PFSK-1 (cell line): ENCODE measurements at regions not wholly inside any gene's neighbourhood (a gene's known extent, or its start where the extent isn't known, plus 50 kb on each side); places are given as distances from the start of the nearest gene placed in this dataset.

Experiments
- FOXP2 ChIP-seq: optimal IDR thresholded peaks from 2 replicates; pipeline ENCODE3; 2011; ENCODE audit warnings: borderline replicate concordance, control low read depth, inconsistent platforms; ENCODE audit not compliant: insufficient read depth; ENCODE audit errors: extremely low read length, extremely low read depth
- POLR2AphosphoS5 ChIP-seq: IDR thresholded peaks from 2 replicates; pipeline ENCODE4 v1.6.1; 2012; ENCODE audit warnings: low read depth, mild to moderate bottlenecking, control low read depth, low read length, moderate library complexity
- REST ChIP-seq, 2 experiments: IDR thresholded peaks; 2 replicates each; pipeline versions ENCODE4 v1.6.1 to v1.8.0; 2011 to 2012; ENCODE audit warnings: low read depth in 2 of 2, low read length in 2 of 2, control low read depth in 1 of 2, inconsistent platforms in 1 of 2, mild to moderate bottlenecking in 1 of 2, moderate library complexity in 1 of 2; ENCODE audit not compliant: insufficient read depth in 1 of 2
- SIN3A ChIP-seq: IDR thresholded peaks from 2 replicates; pipeline ENCODE4 v1.6.1; 2012; ENCODE audit warnings: mild to moderate bottlenecking, low read length, moderate library complexity, borderline replicate concordance; ENCODE audit not compliant: insufficient read depth
- TAF1 ChIP-seq: IDR thresholded peaks from 2 replicates; pipeline ENCODE4 v1.6.1; 2012; ENCODE audit warnings: low read length, control low read depth, borderline replicate concordance; ENCODE audit not compliant: insufficient read depth

DNA sequence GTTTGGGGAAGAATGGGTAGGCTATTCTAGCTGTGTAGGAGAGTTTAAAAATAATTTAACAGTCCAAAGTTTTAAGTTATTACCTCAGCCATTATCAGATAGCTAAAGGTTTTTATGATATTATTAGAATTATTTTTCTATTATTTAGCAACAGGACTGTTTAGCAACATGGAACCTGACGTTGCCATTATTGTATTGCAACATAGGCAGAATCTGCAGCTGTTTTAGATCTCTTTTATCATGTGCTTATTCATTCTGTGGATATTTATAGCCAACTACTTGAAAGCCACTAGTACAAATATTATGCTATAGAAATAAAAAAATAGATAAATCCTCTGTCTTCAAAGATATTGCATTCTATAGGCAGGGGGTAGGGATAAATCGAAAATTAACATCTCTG, 382.0 kb upstream of the TRAM1L1 start:
- TF ChIP-seq REST (IDR thresholded peaks at IDR 0.05; ENCODE audit: insufficient read depth in 1 of 2, low read depth in 2 of 2, low read length in 2 of 2) (no peak), SIN3A (no peak), FOXP2 (no peak), POLR2AphosphoS5 (no peak), TAF1 (no peak)

DNA sequence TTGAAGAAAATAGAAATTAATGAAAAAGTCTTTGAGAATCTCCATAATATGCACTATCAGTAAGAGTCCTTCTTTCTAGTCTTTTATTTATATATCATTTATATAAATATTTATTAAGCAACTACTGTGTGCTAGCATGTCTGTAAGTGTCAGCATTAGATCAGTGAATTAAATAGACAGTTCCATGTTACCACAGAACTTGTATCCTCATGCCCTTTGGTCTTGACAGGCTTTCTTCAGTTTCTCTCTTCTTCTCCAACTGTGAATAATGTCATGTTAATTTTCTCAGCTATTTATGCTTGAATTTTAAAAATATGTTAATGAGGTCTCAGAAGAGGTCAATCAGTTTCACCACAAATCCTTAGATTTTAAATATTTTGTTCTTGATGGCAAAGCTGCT, 389.6 kb upstream of the TRAM1L1 start:
- no peak for TF ChIP-seq TAF1

- TF ChIP-seq SIN3A (no peak), REST (IDR thresholded peaks at IDR 0.05; ENCODE audit: insufficient read depth in 1 of 2, low read depth in 2 of 2, low read length in 2 of 2) (no peak), FOXP2 (no peak), TAF1 (no peak), POLR2AphosphoS5 (no peak)
Measured at GRCh38 chr4:117477925-117478324, 392.5 kb upstream of the TRAM1L1 start.

DNA sequence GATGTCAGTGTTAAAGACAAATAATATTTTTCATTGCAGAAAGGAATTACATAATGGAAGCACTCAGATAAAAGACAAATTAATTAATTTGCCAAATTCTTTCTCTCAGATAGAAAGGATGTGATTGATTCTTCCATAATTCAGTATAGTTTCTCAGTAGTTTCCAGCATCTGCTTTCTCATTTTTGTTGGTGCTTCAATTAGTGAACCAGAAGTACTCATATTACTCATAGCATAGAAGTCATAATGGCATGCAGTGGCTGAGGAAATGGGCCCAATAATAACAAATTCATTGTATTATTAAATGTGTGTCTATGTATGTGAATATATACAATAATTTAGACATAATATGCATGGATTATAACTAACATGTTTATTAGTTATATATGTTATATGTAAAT, 393.3 kb upstream of the TRAM1L1 start:
- TF ChIP-seq REST (IDR thresholded peaks at IDR 0.05; ENCODE audit: insufficient read depth in 1 of 2, low read depth in 2 of 2, low read length in 2 of 2) = no peak
- no peak for TF ChIP-seq POLR2AphosphoS5
- no peak for TF ChIP-seq FOXP2
- no peak for TF ChIP-seq TAF1
- TF ChIP-seq SIN3A = no peak

- TF ChIP-seq FOXP2 (no peak), TAF1 (no peak), REST (IDR thresholded peaks at IDR 0.05; ENCODE audit: insufficient read depth in 1 of 2, low read depth in 2 of 2, low read length in 2 of 2) (no peak), POLR2AphosphoS5 (no peak), SIN3A (no peak)
Measured at GRCh38 chr4:117479673-117480072, 394.3 kb upstream of the TRAM1L1 start.

GRCh38 chr4:117481742-117482141, 396.4 kb upstream of the TRAM1L1 start:
- no peak for TF ChIP-seq REST (IDR thresholded peaks at IDR 0.05; ENCODE audit: insufficient read depth in 1 of 2, low read depth in 2 of 2, low read length in 2 of 2)
- TF ChIP-seq SIN3A = no peak
